ENCODE measurements at regions not wholly inside any gene's neighbourhood (a gene's known extent, or its start where the extent isn't known, plus 50 kb on each side); places are given as distances from the start of the nearest gene placed in this dataset.

DNA sequence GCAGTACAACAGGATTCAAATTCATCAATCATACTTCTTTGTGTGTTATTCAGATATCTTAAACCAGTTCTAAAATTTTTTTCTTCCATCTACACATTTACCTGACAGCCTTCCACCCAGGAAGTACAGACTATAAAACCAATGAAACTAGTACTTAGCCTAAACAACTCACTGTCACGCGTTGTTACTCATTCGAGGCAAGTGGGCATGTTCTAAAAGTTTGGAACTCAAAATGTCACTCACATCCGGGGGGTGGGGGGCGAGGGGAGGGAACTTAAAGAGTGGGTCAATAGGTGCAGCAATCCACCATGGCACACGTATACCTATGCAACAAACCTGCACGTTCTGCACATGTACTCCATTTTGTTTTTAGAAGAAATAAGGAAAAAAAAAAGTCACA, 90.4 kb upstream of the PLEKHM1 start:
- TF ChIP-seq, protein P1, sequence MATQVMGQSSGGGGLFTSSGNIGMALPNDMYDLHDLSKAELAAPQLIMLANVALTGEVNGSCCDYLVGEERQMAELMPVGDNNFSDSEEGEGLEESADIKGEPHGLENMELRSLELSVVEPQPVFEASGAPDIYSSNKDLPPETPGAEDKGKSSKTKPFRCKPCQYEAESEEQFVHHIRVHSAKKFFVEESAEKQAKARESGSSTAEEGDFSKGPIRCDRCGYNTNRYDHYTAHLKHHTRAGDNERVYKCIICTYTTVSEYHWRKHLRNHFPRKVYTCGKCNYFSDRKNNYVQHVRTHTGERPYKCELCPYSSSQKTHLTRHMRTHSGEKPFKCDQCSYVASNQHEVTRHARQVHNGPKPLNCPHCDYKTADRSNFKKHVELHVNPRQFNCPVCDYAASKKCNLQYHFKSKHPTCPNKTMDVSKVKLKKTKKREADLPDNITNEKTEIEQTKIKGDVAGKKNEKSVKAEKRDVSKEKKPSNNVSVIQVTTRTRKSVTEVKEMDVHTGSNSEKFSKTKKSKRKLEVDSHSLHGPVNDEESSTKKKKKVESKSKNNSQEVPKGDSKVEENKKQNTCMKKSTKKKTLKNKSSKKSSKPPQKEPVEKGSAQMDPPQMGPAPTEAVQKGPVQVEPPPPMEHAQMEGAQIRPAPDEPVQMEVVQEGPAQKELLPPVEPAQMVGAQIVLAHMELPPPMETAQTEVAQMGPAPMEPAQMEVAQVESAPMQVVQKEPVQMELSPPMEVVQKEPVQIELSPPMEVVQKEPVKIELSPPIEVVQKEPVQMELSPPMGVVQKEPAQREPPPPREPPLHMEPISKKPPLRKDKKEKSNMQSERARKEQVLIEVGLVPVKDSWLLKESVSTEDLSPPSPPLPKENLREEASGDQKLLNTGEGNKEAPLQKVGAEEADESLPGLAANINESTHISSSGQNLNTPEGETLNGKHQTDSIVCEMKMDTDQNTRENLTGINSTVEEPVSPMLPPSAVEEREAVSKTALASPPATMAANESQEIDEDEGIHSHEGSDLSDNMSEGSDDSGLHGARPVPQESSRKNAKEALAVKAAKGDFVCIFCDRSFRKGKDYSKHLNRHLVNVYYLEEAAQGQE (IDR thresholded peaks at IDR 0.05; ENCODE audit: insufficient read depth in 1 of 2, low read depth in 2 of 2, low read length in 2 of 2) = no peak
- TF ChIP-seq TAF1 (IDR thresholded peaks at IDR 0.05; ENCODE audit: borderline replicate concordance, insufficient read depth, low read length) (no peak), SIN3A (IDR thresholded peaks at IDR 0.05; ENCODE audit: borderline replicate concordance, insufficient read depth, low read length) (no peak)

Data from PFSK-1 (cell line).